ENCODE measurements at regions not wholly inside any gene's neighbourhood (a gene's known extent, or its start where the extent isn't known, plus 50 kb on each side); places are given as distances from the start of the nearest gene placed in this dataset.

DNA sequence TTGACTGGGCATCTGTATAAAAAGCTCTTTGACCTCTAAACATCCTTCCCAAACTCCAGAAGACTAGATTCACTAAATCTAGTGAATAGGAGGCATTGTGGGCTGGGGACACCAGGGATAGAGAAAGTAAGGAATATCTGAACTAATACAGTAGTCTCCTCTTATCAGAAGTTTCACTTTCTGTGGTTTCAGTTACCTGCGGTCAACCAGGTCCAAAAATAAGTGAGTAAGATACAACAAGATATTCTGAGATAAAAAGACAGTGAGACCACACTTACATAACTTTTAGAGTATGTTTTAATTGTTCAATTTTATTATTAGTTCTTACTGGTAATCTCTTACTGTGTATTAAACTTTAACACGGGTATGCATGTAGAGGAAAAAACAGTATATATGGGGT lies 376.5 kb downstream of the HNRNPD start:
- Mint-ChIP-seq H3K4me1 (ENCODE audit: low read depth, unreplicated experiment) (no peaks in the 10 kb centered on the region), H3K4me3 (ENCODE audit: unreplicated experiment) (no peak overlapping the region), H3K27ac (ENCODE audit: unreplicated experiment) (no peak overlapping the region), H3K36me3 (ENCODE audit: insufficient read depth, unreplicated experiment) (no peaks in the 10 kb centered on the region), H3K27me3 (ENCODE audit: insufficient read depth, unreplicated experiment) (no peaks in the 10 kb centered on the region), H3K9me3 (ENCODE audit: unreplicated experiment) (peaks cover 10% of the 10 kb centered on the region)
- Histone ChIP-seq H3K27me3 (replicated peaks; ENCODE audit: control insufficient read depth, insufficient read depth, low read length) (no peaks in the 10 kb centered on the region), H3K9me3 (peaks cover 8% of the 10 kb centered on the region; the same call in 1 of the 2 replicates), H3K36me3 (ENCODE audit: control insufficient read depth, insufficient read depth, low read length) (no peaks in the 10 kb centered on the region), H3K4me3 (ENCODE audit: low read depth, low read length) (no peak overlapping the region), H3K4me1 (no peaks in the 10 kb centered on the region)
- intact Hi-C loops (cut with micrococcal nuclease; ENCODE audit: unreplicated experiment) = no loop called here
- BruUV-seq (replicated peaks) = no TSS peak
- TF ChIP-seq, protein P1, sequence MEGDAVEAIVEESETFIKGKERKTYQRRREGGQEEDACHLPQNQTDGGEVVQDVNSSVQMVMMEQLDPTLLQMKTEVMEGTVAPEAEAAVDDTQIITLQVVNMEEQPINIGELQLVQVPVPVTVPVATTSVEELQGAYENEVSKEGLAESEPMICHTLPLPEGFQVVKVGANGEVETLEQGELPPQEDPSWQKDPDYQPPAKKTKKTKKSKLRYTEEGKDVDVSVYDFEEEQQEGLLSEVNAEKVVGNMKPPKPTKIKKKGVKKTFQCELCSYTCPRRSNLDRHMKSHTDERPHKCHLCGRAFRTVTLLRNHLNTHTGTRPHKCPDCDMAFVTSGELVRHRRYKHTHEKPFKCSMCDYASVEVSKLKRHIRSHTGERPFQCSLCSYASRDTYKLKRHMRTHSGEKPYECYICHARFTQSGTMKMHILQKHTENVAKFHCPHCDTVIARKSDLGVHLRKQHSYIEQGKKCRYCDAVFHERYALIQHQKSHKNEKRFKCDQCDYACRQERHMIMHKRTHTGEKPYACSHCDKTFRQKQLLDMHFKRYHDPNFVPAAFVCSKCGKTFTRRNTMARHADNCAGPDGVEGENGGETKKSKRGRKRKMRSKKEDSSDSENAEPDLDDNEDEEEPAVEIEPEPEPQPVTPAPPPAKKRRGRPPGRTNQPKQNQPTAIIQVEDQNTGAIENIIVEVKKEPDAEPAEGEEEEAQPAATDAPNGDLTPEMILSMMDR (IDR thresholded peaks at IDR 0.05; ENCODE audit: insufficient read depth in 1 of 2, low read depth in 1 of 2, low read length in 1 of 2, severe bottlenecking in 1 of 2, unreplicated experiment in 1 of 2) = no peak
- POLR2A ChIA-PET = no interaction called here
- CTCF ChIA-PET = no interaction called here
- DNase-seq = no peak

DNA sequence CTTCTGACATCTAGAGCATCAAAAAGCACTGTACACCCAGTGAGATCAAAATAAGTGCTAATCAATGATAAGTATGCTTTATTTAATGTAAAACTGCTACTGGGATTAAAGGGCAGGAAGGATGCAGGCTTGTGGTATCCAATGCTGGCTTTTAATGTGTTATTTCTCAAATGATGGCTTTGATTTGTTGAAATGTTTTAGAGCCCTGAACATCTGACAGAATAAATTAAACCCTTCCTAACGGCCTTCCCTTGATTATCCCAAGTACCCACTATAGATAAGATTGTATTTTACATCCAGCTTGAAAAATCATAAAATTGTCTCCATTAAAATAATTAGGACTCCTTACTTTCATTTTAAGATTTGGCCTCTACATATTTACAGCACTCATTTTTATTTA lies 382.9 kb downstream of the HNRNPD start:
- BruUV-seq (replicated peaks) = no TSS peak
- Mint-ChIP-seq H3K9me3 (ENCODE audit: unreplicated experiment) (no peaks in the 10 kb centered on the region), H3K27ac (ENCODE audit: unreplicated experiment) (no peak overlapping the region), H3K27me3 (ENCODE audit: insufficient read depth, unreplicated experiment) (no peaks in the 10 kb centered on the region), H3K36me3 (ENCODE audit: insufficient read depth, unreplicated experiment) (no peaks in the 10 kb centered on the region), H3K4me3 (ENCODE audit: unreplicated experiment) (no peak overlapping the region), H3K4me1 (ENCODE audit: low read depth, unreplicated experiment) (peaks cover 21% of the 10 kb centered on the region)
- H3K4me1 ChIP-seq = peaks cover 35% of the 10 kb centered on the region
- ChIA-PET CTCF (no interaction called here), POLR2A (interaction anchor here (0.6 kb wide), 1 partner anchor 54 kb away, joined by 6 read pairs; no protein-coding TSS in a partner anchor)
- no peaks in the 10 kb centered on the region for H3K9me3 ChIP-seq
- no peaks in the 10 kb centered on the region for H3K36me3 ChIP-seq (ENCODE audit: control insufficient read depth, insufficient read depth, low read length)
- no peak overlapping the region for H3K4me3 ChIP-seq (ENCODE audit: low read depth, low read length)
- intact Hi-C loops (cut with micrococcal nuclease; ENCODE audit: unreplicated experiment) = no loop called here
- TF ChIP-seq, protein P1 (IDR thresholded peaks at IDR 0.05; ENCODE audit: insufficient read depth in 1 of 2, low read depth in 1 of 2, low read length in 1 of 2, severe bottlenecking in 1 of 2, unreplicated experiment in 1 of 2) = no peak
- no peak for DNase-seq
- no peaks in the 10 kb centered on the region for H3K27me3 ChIP-seq (replicated peaks; ENCODE audit: control insufficient read depth, insufficient read depth, low read length)

DNA sequence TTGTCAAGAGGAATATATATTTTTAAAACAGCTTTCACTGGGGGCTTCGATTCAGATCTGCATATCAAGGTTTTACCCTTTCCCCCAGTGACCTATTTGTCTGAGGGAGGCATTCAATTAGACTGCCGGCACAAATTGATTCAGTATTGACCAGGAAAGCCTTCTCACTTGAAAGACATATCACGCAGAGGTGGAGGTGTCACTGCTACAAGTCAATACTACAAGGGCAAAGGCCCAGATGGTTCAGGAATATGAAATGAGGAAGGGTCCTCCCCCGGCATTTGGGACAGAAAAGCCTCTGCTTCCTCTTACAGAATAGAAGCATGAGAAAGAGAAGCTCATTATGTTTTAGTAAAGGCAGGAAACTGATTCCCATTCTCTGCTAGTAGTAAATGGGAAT lies 383.6 kb downstream of the HNRNPD start:
- no peak overlapping the region for H3K27ac Mint-ChIP-seq (ENCODE audit: unreplicated experiment)
- POLR2A ChIA-PET = no interaction called here
- Histone ChIP-seq H3K36me3 (ENCODE audit: control insufficient read depth, insufficient read depth, low read length) (no peaks in the 10 kb centered on the region), H3K4me3 (ENCODE audit: low read depth, low read length) (no peak overlapping the region), H3K9me3 (no peaks in the 10 kb centered on the region), H3K27me3 (replicated peaks; ENCODE audit: control insufficient read depth, insufficient read depth, low read length) (no peaks in the 10 kb centered on the region), H3K4me1 (peaks cover 35% of the 10 kb centered on the region)
- no peaks in the 10 kb centered on the region for H3K27me3 Mint-ChIP-seq (ENCODE audit: insufficient read depth, unreplicated experiment)
- no TSS peak for BruUV-seq (replicated peaks)
- DNase-seq = no peak
- peaks cover 21% of the 10 kb centered on the region for H3K4me1 Mint-ChIP-seq (ENCODE audit: low read depth, unreplicated experiment)
- H3K36me3 Mint-ChIP-seq (ENCODE audit: insufficient read depth, unreplicated experiment) = no peaks in the 10 kb centered on the region
- H3K9me3 Mint-ChIP-seq (ENCODE audit: unreplicated experiment) = no peaks in the 10 kb centered on the region
- CTCF ChIA-PET = no interaction called here
- no peak overlapping the region for H3K4me3 Mint-ChIP-seq (ENCODE audit: unreplicated experiment)
- intact Hi-C loops (cut with micrococcal nuclease; ENCODE audit: unreplicated experiment) = no loop called here
- TF ChIP-seq, protein P1 (IDR thresholded peaks at IDR 0.05; ENCODE audit: insufficient read depth in 1 of 2, low read depth in 1 of 2, low read length in 1 of 2, severe bottlenecking in 1 of 2, unreplicated experiment in 1 of 2) = no peak

Measured in Caco-2 (cell line).